ENCODE measurements at regions not wholly inside any gene's neighbourhood (a gene's known extent, or its start where the extent isn't known, plus 50 kb on each side); places are given as distances from the start of the nearest gene placed in this dataset.
"Not testable (repeated sequence)": the region's sequence is repeated elsewhere in the genome, so short reads cannot be mapped to it uniquely, and the experiment has no call there.

- DNase-seq (ENCODE audit: low read depth): no peak
Measured at GRCh38 chr13:62171697-62172096, 756.0 kb upstream of the PCDH20 start.

- no peak for DNase-seq (ENCODE audit: low read depth)
Measured at GRCh38 chr13:62168891-62169290, 753.2 kb upstream of the PCDH20 start.

- DNase-seq (ENCODE audit: low read depth): no peak
Measured at GRCh38 chr13:62167650-62168172, 752.1 kb upstream of the PCDH20 start.

GRCh38 chr13:62162860-62163259 is 747.2 kb upstream of the PCDH20 start:
- DNase-seq (ENCODE audit: low read depth): no peak

- DNase-seq (ENCODE audit: low read depth): no peak
Measured at GRCh38 chr13:62158520-62158919, 742.9 kb upstream of the PCDH20 start.

GRCh38 chr13:62151724-62152123 is 736.1 kb upstream of the PCDH20 start:
- DNase-seq (ENCODE audit: low read depth): not testable (repeated sequence)

- DNase-seq (ENCODE audit: low read depth): no peak
Measured at GRCh38 chr13:62142048-62142447, 726.4 kb upstream of the PCDH20 start.

- no peak for DNase-seq (ENCODE audit: low read depth)
Measured at GRCh38 chr13:62139597-62139996, 723.9 kb upstream of the PCDH20 start.

- DNase-seq (ENCODE audit: low read depth): no peak
Measured at GRCh38 chr13:62137629-62138405, 722.2 kb upstream of the PCDH20 start.

GRCh38 chr13:62131604-62132003 is 716.0 kb upstream of the PCDH20 start:
- DNase-seq (ENCODE audit: low read depth): no peak

- no peak for DNase-seq (ENCODE audit: low read depth)
Measured at GRCh38 chr13:62130062-62130970, 714.7 kb upstream of the PCDH20 start.

GRCh38 chr13:62129000-62129551 is 713.4 kb upstream of the PCDH20 start:
- no peak for DNase-seq (ENCODE audit: low read depth)

- DNase-seq (ENCODE audit: low read depth): no peak
Measured at GRCh38 chr13:62126400-62126799, 710.8 kb upstream of the PCDH20 start.

GRCh38 chr13:62125451-62125850 is 709.8 kb upstream of the PCDH20 start:
- DNase-seq (ENCODE audit: low read depth): no peak

- no peak for DNase-seq (ENCODE audit: low read depth)
Measured at GRCh38 chr13:62123409-62123808, 707.8 kb upstream of the PCDH20 start.

GRCh38 chr13:62122434-62122833 is 706.8 kb upstream of the PCDH20 start:
- no peak for DNase-seq (ENCODE audit: low read depth)

- DNase-seq (ENCODE audit: low read depth): no peak
Measured at GRCh38 chr13:62119739-62120700, 704.4 kb upstream of the PCDH20 start.

- no peak for DNase-seq (ENCODE audit: low read depth)
Measured at GRCh38 chr13:62115831-62116230, 700.2 kb upstream of the PCDH20 start.

- no peak for DNase-seq (ENCODE audit: low read depth)
Measured at GRCh38 chr13:62113179-62113578, 697.5 kb upstream of the PCDH20 start.

GRCh38 chr13:62110079-62110478 is 694.4 kb upstream of the PCDH20 start:
- DNase-seq (ENCODE audit: low read depth): no peak

- DNase-seq (ENCODE audit: low read depth): not testable (repeated sequence)
Measured at GRCh38 chr13:62104136-62104535, 688.5 kb upstream of the PCDH20 start.
